Limb (tissue), 2 donors: ENCODE measurements at regions not wholly inside any gene's neighbourhood (a gene's known extent, or its start where the extent isn't known, plus 50 kb on each side); places are given as distances from the start of the nearest gene placed in this dataset.

Experiments
- DNase-seq, 2 donors: peaks; one replicate each; pipeline ENCODE4 v3.0.0-alpha.2; 2016; ENCODE audit errors: extremely low spot score in 2 of 2

DNA sequence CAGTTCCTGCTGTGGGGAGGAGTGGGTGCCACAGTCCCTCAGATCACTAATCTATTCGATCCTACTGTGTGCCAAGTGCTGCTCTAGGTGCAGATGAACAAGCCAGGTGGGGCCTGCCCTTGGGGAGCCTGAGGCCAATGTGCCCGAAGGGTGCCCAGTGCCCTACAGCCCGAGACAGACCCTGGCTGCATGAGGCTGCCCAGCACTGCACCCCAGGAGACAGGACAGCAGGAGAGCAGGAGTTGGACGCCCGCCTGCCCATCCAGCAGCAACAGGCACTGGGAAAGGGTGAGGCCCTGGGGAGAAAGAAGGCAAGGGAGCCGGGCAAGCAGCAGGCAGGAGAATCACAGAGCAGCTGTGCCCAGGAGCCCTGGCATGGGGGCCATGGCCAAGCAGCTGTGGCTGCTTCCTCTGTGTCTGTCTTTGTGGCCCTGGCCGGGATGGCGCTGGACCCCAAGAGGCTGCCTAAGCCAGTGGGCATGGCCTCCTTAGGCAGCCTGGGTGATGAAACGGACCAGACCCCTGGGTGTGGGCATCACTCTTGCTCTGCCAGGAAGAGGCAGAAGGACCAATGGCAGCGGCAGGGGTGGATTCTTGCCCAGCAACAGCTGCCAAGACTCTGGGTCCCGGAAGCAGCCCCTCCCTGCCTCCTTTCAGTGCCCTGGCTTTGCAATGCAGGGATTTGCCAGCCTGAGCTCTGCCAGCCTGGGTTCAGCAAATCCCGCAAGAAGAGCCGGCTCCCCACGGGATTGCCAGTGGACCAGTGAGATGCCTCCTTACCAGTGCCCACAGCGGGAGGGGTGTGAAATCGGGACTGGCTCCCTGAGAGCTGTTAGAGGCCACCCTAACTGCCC is 179.6 kb upstream of the TNRC6C start:
- peak in 1 of 2 donors; percentile 34 for DNase-seq

DNA sequence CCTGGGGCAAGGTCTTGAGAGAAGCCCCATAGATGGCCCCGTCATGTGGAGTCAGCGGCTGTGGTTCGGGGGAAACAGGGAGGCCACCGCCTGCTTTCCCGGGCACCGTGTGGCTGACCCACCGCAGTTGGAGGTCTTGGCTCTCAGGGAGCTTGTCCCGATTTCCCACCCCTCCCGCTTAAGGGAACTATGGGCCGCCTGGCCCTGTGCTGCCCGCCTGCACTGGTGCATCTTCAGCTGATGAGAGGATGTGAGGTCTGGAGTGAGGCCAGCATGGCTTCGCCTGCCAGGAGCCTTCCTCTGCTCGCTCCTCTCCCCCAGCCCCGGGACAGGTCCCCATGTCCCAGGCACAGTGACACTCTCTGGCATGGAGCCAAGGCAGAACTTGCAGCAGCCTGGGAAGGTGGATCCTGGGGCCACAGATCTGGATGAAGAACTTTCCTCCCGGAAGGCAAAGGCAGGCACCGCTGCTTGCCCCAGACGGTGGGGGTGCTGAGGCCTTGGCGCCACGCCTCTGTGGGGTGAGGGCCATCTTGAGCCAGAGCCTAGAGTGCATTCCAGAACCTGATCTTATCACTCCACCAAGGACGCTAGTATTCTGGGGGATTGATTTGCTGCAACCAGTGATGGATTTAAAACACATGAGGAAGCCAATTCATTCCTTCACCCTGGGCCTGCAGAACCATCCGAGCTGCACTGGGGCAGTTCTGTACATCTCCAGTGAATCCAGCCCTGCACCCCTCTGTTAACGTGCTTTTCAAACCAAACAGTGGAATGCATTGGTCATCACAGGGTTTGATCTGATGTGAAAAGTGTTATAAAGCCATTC is 178.6 kb upstream of the TNRC6C start:
- peak in 1 of 2 donors; percentile 51 for DNase-seq

DNA sequence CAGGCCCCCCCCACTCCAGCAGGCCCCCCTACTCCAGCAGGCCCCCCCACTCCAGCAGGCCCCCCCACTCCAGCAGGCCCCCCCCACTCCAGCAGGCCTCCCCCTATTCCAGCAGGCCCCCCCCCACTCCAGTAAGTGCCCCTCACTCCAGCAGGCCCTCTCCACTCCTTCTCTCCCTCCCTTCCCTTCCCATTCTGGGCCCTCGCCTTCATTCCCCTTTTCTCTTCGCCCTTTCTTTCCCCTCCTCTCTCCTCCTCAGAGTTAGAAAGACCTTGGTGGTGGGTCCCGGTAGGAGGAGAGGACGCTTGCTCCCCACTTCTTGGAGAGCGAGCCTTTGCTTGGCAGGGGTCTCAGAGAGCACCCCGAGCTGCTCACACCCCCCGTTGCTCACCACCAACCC is 177.0 kb upstream of the TNRC6C start:
- no peak for DNase-seq

DNA sequence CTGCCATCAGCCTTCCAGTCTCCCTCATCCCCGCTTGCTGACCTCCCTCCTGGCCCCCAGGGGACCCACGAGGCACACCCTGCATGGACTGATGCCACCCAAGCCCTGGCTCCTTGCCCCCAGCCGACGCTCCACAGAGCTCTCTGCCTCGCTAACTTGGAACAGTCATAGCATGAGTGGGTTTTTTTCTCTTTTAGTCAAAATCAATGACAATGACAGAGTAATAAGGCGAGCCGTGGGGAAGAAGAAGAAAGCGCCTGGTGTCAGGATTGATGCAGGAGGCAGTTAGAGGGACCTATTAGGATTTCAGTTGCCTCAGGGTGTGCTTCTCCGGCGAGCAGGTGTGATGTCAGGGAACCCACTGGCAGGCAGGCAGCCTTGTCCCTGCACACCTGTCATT is 176.3 kb upstream of the TNRC6C start:
- DNase-seq = no peak

- no peak for DNase-seq
Measured at GRCh38 chr17:77782611-77783010, 175.9 kb upstream of the TNRC6C start.

GRCh38 chr17:77783991-77784820 is 174.3 kb upstream of the TNRC6C start:
- no peak for DNase-seq

DNA sequence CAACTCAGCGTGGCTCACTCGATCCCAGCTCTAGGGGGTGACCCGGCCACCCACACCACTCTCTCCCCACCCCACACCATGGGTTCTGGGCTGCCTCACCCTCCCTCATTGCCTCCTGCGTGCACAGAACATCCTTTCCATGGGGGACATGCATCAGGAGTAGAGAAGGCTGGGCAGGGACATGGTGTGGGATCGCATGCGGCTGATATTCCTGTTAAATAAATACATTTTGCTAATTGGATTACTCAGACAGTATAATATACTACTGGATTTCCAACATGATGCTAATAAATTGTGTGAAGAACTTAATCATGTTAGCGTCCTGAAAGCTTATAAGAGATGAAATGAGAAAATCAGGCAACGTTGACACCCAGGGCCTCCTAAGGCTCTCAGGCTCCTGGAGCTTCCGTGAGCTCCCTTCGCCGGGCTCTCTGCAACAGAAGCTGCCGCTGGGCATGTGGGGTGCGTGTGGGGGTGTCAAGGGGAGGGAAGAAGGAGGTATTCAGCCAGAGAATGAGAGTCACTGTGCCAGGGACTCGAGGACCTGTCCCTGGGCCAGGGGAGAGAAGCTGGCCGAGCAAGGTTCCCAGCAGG is 173.1 kb upstream of the TNRC6C start:
- no peak for DNase-seq

DNA sequence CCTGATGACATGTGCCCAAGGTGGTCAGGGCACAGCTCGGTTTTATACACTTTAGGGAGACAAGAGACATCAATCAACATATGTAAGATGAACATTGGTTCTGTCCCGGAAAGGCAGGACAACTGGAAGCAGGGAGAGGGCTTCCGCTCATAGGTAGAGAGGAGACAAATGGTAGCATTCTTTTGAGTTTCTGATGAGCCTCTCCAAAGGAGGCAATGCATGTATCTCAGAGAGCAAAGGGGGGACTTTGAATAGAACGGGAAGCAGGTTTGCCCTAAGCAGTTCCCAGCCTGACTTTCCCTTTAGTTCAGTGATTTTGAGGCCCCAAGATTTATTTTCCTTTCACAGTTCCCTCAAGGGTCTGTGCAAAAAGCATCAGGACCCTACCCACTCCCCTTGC is 172.4 kb upstream of the TNRC6C start:
- DNase-seq = no peak

- no peak for DNase-seq
Measured at GRCh38 chr17:77786740-77787505, 171.6 kb upstream of the TNRC6C start.

DNA sequence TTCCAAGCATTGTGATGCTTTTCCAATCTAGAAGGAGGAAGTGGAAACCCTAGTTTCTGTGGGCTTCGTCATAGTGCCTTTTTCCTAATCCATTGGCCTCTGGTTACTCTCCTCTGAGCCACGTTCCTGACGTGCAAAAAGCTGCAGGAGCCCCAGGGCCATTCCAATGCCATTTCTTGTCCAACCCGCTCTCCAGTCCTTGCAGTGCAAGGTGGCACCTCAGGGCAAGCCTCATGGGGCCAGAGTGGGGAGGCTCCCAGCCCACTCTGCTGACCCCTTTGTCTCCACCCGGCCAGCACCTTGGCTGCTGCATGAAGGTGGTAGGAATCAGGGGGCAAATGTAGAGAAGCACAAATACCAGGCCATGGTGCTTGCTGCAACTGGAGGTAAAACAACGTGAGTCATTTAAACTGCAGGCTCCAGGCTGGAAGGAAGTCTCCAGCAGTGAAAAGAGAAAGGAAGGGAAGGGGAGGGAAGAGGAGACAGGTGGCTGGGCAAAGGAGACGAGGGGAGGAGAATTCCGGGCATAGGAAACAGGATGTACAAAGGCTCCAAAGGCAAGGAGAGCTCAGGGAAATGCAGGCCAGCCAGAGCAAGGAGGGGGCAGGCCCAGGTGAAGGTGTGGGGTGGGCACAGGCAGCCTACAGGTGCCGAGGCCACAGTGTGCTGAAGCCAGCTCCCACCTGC is 168.2 kb upstream of the TNRC6C start:
- DNase-seq = no peak

DNA sequence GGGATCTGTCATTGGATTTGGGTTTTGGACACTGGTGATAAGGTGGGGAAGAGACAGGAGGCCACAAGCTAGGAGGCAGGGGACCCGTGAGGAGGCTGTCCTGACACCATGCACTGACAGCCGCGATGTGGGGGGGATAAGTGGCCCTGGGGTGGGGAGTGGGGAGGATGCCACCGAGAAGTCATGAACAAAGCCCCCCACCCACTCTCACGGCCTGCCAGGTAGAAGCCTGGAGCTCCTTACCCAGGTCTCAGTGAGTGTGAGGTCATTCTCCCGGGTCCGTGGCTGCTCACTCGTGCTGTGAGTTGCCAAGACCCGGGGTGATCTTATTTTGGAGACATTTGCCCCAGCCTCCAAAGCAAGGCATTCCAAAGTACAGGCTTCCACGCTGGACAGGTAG is 165.9 kb upstream of the TNRC6C start:
- no peak for DNase-seq

DNA sequence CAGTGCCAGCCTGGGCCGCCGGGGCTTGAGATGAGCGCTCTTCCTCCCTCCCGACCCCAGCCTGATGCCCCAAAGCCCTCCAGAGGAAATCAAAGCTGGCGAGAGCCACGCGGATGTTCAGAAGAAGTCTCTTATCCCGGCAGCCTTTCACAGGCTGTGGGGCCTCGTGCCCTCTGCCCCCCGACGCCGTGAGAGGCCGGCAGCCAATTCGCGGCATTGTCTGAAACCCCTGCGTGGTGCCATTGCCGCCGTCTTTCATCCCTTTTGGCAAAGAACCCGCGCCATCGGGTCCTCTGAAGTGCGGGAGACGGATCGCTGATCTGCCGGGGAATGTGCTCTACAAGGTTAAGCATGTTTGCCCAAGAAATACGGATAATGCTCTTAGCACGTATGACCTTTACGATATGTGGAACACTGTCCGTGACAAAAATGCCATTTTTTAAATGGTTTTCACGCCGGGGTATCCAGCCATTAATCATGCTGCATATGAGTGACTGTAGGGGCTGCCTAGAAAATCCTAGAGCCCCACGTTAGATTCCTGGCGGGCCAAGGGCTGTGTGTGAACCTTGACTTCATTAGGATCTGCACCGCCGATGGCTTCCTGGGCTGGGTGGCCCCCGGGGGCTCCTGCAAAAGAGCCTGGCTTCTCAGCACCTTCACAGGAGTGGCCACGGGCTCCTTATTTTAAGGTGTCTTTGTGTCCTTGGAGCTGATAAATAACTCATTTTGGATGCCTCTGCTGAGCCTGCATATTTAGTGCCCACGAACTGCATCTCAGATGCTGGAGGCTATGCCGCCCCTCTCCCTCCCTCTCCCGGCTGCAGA is 165.1 kb upstream of the TNRC6C start:
- DNase-seq = no peak

GRCh38 chr17:77793971-77794235 is 164.6 kb upstream of the TNRC6C start:
- no peak for DNase-seq

DNA sequence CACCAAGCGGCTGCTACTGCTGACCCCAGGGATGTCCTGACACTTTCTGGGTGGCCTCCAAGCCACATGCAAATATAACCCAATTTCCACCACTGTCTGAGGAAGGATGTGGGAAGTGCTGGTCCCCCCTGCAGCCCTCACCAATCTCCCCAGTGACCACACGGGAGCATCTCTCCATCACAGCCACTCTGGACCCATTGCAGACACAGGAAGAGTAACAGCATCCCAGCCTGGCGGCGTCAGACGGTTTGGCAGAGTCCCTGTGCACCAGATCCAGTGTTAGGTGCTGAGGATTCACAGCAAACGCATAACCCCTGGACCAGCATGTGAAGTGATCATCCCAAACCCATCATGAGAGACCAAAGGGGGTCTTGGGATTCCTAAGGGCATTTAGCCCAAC is 163.7 kb upstream of the TNRC6C start:
- DNase-seq = no peak

DNA sequence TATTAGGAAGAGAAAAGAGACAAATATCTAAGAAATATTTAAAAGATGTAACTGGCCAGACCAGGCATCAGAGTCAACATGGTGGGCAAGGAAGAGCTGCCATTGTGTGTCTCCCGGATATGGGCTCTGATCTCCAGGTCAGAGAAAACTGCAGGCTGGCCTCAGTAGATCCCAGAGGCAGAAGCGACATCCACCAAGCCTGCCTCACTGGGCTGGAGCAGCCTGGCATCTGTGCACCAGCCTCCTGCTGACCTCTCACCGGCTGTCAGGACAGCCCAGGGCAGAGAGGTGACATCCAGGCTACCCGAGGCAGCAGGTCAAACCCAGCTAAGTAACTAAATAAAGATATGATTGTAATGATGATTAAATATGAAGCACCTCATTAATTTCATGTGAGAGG is 162.8 kb upstream of the TNRC6C start:
- DNase-seq = no peak

DNA sequence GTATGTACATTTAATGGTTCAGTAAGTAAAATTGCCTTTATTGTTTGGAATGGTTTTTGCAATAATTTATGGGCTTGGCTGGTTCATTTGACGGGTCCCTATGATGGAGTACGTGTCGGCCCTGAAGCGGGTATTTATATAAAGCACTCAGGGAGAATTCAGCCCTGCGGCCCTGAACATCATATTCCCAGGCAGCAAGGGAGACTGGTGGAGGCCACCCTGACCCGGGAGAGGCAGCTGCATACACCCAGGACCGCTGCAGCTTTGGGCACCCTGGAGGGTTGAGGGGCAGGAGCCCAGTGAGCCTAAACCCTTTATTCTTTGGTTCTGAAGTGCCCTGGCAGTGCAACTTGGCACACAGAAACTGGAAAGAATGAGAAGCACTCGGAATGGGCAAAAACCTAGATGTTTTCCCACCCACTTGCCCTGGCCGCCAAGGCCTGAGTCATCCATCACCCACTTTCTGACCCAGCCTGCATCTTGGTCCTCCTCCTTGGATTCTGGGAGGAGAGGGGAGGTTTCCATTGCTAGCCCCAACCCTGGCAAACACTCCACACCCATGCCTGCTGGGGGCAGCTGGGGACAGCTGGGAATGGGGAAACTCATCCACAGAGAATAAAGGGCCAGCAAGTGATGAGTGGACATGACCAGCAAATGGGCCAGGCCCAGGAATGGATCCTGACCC is 162.2 kb upstream of the TNRC6C start:
- DNase-seq = no peak

- no peak for DNase-seq
Measured at GRCh38 chr17:77798031-77798430, 160.5 kb upstream of the TNRC6C start.

GRCh38 chr17:77798481-77798880 is 160.0 kb upstream of the TNRC6C start:
- no peak for DNase-seq

DNA sequence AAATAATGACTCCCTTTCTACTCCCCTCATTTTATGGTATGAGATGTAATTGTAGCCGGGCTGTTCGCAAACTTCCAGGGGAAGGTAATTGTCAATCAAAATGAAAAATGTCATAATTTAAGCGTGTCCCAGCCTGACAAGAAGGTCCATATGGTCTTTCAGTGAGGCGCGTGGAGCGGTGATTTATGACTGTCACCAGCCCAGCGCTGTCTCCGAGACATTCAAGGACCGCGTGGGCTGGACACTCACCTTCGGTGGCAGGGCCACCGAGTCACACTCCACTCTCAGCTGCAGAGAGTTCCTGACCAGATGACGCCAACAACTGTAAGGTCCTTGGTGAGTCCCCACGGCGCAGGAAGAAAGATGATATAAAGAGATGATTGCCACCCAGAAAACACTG is 157.7 kb upstream of the TNRC6C start:
- DNase-seq = no peak
